GM12878 (cell line): ENCODE measurements at regions not wholly inside any gene's neighbourhood (a gene's known extent, or its start where the extent isn't known, plus 50 kb on each side); places are given as distances from the start of the nearest gene placed in this dataset.

Source experiments
- ATAC-seq: fragments of 200-7000 bp; cut with Tn5 transposase; 3 replicates; pipeline ENCODE4 v1.9.1; 2020; ENCODE audit warnings: mild to moderate bottlenecking, moderate library complexity
- BruUV-seq: library from RNA; stranded (reverse); fragments of 400-500 nt; replicated peaks from 2 replicates; lab custom pipeline; 2021; lab: Mats Ljungman, UMichigan
- CTCF ChIA-PET: fragments of 300-600 bp; sonication (Branson Sonifier 250); formaldehyde crosslinking; extraction: SDS; loops from one replicate; lab custom pipeline; 2021; ENCODE audit warnings: inconsistent platforms; lab: Yijun Ruan, JAX
- POLR2A ChIA-PET: fragments of 350-600 bp; formaldehyde crosslinking; extraction: SDS; loops from one replicate; lab custom pipeline; 2021; ENCODE audit warnings: inconsistent platforms; lab: Charles Lee
- RAD21 ChIA-PET: fragments of 300-600 bp; sonication (Branson Sonifier 250); formaldehyde crosslinking; loops from one replicate; lab custom pipeline; 2023; ENCODE audit warnings: antibody characterized with exemption; ENCODE audit not compliant: unreplicated experiment; lab: Charles Lee
- SMC1A ChIA-PET: fragments of 300-600 bp; sonication (Branson Sonifier 250); formaldehyde crosslinking; loops from one replicate; lab custom pipeline; 2023; ENCODE audit not compliant: unreplicated experiment, uncharacterized antibody; lab: Charles Lee
- DNase-seq: peaks from one replicate; pipeline ENCODE4 v3.0.0-alpha.2; 2011; ENCODE audit warnings: low read depth, low spot score
- FAIRE-seq: peaks from 3 replicates; lab custom pipeline; 2011; peaks lifted over from hg19 to GRCh38; lab: Jason Lieb, UNC
- H2AFZ ChIP-seq: 2 replicates; pipeline ENCODE4 v1.6.0; 2011; ENCODE audit warnings: low read depth, low read length, control low read depth; ENCODE audit not compliant: control insufficient read depth
- H3K27ac ChIP-seq: 2 replicates; pipeline ENCODE4 v1.5.1; 2011; ENCODE audit warnings: control low read depth; ENCODE audit not compliant: control insufficient read depth, insufficient read depth
- H3K27me3 ChIP-seq, 2 experiments: replicated peaks in 1 of 2; 2 replicates each; pipeline versions ENCODE4 v1.6.0 to v1.6.1; 2011; ENCODE audit warnings: low read length in 1 of 2; ENCODE audit not compliant: control insufficient read depth in 2 of 2, insufficient read depth in 2 of 2
- H3K36me3 ChIP-seq, 2 experiments: 2 replicates each; pipeline ENCODE4 v1.5.1; 2011; ENCODE audit warnings: low read length in 1 of 2; ENCODE audit not compliant: control insufficient read depth in 2 of 2, insufficient read depth in 2 of 2
- H3K4me1 ChIP-seq: 2 replicates; pipeline ENCODE4 v1.6.1; 2011; ENCODE audit warnings: mild to moderate bottlenecking, low read length, moderate library complexity, mixed read lengths; ENCODE audit not compliant: control insufficient read depth, insufficient read depth
- H3K4me2 ChIP-seq: 2 replicates; pipeline ENCODE4 v1.6.0; 2011; ENCODE audit warnings: control low read depth; ENCODE audit not compliant: control insufficient read depth, insufficient read depth
- H3K4me3 ChIP-seq: fragments of 200-600 bp; sonication (generic); 2 replicates; pipeline ENCODE4 v1.5.1; 2016
- H3K79me2 ChIP-seq: 2 replicates; pipeline ENCODE4 v1.6.0; 2011; ENCODE audit warnings: low read length; ENCODE audit not compliant: control insufficient read depth, insufficient read depth
- H3K9ac ChIP-seq: 2 replicates; pipeline ENCODE4 v1.8.0; 2011; ENCODE audit warnings: low read length, control low read depth, mixed read lengths; ENCODE audit not compliant: control insufficient read depth, insufficient read depth
- H3K9me3 ChIP-seq: replicated peaks from 3 replicates; pipeline ENCODE4 v1.5.1; 2011; ENCODE audit warnings: mild to moderate bottlenecking, low read length; ENCODE audit not compliant: control insufficient read depth, insufficient read depth
- H4K20me1 ChIP-seq: 2 replicates; pipeline ENCODE4 v1.6.0; 2011; ENCODE audit not compliant: control insufficient read depth, insufficient read depth
- CBX5 ChIP-seq: sonication (generic); IDR thresholded peaks from 2 replicates; pipeline ENCODE4 v1.6.1; 2016; ENCODE audit warnings: low read depth, moderate library complexity, mild to moderate bottlenecking, inconsistent platforms
- DPF2 ChIP-seq: fragments of 450-650 bp; IDR thresholded peaks from 2 replicates; pipeline ENCODE4 v1.6.1; 2017; ENCODE audit warnings: mild to moderate bottlenecking
- EP300 ChIP-seq, 2 experiments: fragments of 150-350 bp in 1 of 2; IDR thresholded peaks; 2 replicates each; pipeline ENCODE4 v1.6.1; 2011 to 2012; ENCODE audit warnings: low read depth in 2 of 2, low read length in 2 of 2, borderline replicate concordance in 1 of 2, improper control_type of control experiment in 1 of 2, inconsistent platforms in 1 of 2; ENCODE audit not compliant: control insufficient read depth in 1 of 2
- IKZF1 ChIP-seq: fragments of 450-650 bp; conservative IDR thresholded peaks from 2 replicates; pipeline ENCODE4 v1.6.1; 2017; ENCODE audit warnings: antibody characterized with exemption, mild to moderate bottlenecking
- IKZF2 ChIP-seq, 2 experiments: fragments of 450-650 bp; IDR thresholded peaks; 2 replicates each; pipeline ENCODE4 v1.6.1; 2017; ENCODE audit warnings: mild to moderate bottlenecking in 2 of 2, moderate library complexity in 2 of 2
- MEF2A ChIP-seq: IDR thresholded peaks from 2 replicates; pipeline ENCODE4 v1.6.1; 2011; ENCODE audit warnings: low read depth, mild to moderate bottlenecking, low read length, moderate library complexity; ENCODE audit not compliant: insufficient read depth
- MEF2B ChIP-seq: fragments of 450-650 bp; IDR thresholded peaks from 2 replicates; pipeline ENCODE4 v1.6.1; 2018; ENCODE audit warnings: mild to moderate bottlenecking, moderate library complexity; ENCODE audit not compliant: partially characterized antibody, poor library complexity, severe bottlenecking
- MTA3 ChIP-seq: IDR thresholded peaks from 2 replicates; pipeline ENCODE4 v1.6.1; 2012; ENCODE audit warnings: low read length, inconsistent platforms, borderline replicate concordance
- MYC ChIP-seq: IDR thresholded peaks from 2 replicates; pipeline ENCODE4 v1.6.1; 2011; ENCODE audit warnings: mild to moderate bottlenecking, low read length, moderate library complexity, inconsistent platforms; ENCODE audit not compliant: insufficient read depth, insufficient replicate concordance, insufficient read length, severe bottlenecking
- NFIC ChIP-seq: IDR thresholded peaks from 2 replicates; pipeline ENCODE4 v1.6.1; 2012; ENCODE audit warnings: low read depth, mild to moderate bottlenecking, inconsistent platforms, low read length, moderate library complexity
- NR2C2 ChIP-seq: IDR thresholded peaks from 2 replicates; pipeline ENCODE4 v1.6.1; 2011; ENCODE audit warnings: borderline replicate concordance, low read depth; ENCODE audit not compliant: control insufficient read depth, insufficient read length
- PAX8 ChIP-seq: fragments of 450-650 bp; IDR thresholded peaks from 2 replicates; pipeline ENCODE4 v1.6.1; 2017; ENCODE audit warnings: mild to moderate bottlenecking, moderate library complexity
- RUNX3 ChIP-seq: IDR thresholded peaks from 2 replicates; pipeline ENCODE4 v1.6.1; 2012; ENCODE audit warnings: low read length, inconsistent platforms
- SREBF1 ChIP-seq: IDR thresholded peaks from 2 replicates; pipeline ENCODE4 v1.6.1; 2012; ENCODE audit warnings: mild to moderate bottlenecking, low read length
- TCF12 ChIP-seq: IDR thresholded peaks from 2 replicates; pipeline ENCODE4 v1.6.1; 2011; ENCODE audit warnings: low read depth, mild to moderate bottlenecking, low read length
- TCF3 ChIP-seq: IDR thresholded peaks from 2 replicates; pipeline ENCODE4 v1.6.1; 2012; ENCODE audit warnings: low read depth, mild to moderate bottlenecking, low read length, borderline replicate concordance; ENCODE audit not compliant: insufficient read depth
- WGBS: methylation state at CpG from one replicate; pipeline ENCODE4 v1.1.6; 2016; ENCODE audit warnings: low lambda C conversion rate; ENCODE audit not compliant: insufficient replicate concordance, insufficient coverage; ENCODE audit errors: missing lambda C conversion rate; 5-methylcytosine and 5-hydroxymethylcytosine counted together
- in situ Hi-C: fragments of 300-500 bp; cut with MboI; formaldehyde crosslinking; loops from 9 replicates; pipeline ENCODE4 v1.14.3; 2018; ENCODE audit warnings: mixed read lengths
- intact Hi-C: fragments of 100-400 bp; cut with micrococcal nuclease; formaldehyde crosslinking; loops from one replicate; pipeline ENCODE4 v1.14.2; 2022; ENCODE audit not compliant: unreplicated experiment

GRCh38 chr5:54649041-54649504 lies 131.5 kb downstream of the SNX18 start:
- CTCF ChIA-PET = no interaction called here
- 85% methylated on average over 23 of the region's 32 CpGs for WGBS
- Histone ChIP-seq H3K79me2 (no peaks in the 10 kb centered on the region), H3K4me1 (peaks cover 20% of the 10 kb centered on the region), H3K4me3 (no peak overlapping the region), H3K27ac (no peak overlapping the region), H3K27me3 (peaks cover 0 to 2% of the 10 kb centered on the region in 2 experiments; a peak in 1 of 4 replicates), H3K9ac (no peak overlapping the region), H3K4me2 (no peak overlapping the region), H2AFZ (no peak overlapping the region), H3K9me3 (no peaks in the 10 kb centered on the region), H3K36me3 (no peaks in the 10 kb centered on the region), H4K20me1 (no peaks in the 10 kb centered on the region)
- POLR2A ChIA-PET = no interaction called here
- ATAC-seq (no peak), FAIRE-seq (no peak), DNase-seq (no peak)
- intact Hi-C loops (loop anchor here (5.0 kb wide), 1 partner anchor 132 kb away; the partner anchor contains the start of gene SNX18), in situ Hi-C loops (no loop called here)
- BruUV-seq = no TSS peak
- no peak for TF ChIP-seq PAX8
- SMC1A ChIA-PET = interaction anchor here (0.6 to 1.8 kb wide), 5 partner anchors 9 to 534 kb away, joined by 3 to 4 read pairs (median 3); no protein-coding TSS in a partner anchor
- RAD21 ChIA-PET = no interaction called here

- BruUV-seq = no TSS peak
- Histone ChIP-seq H3K9me3 (no peaks in the 10 kb centered on the region), H3K27me3 (no peaks in the 10 kb centered on the region), H3K4me1 (peaks cover 20% of the 10 kb centered on the region), H3K9ac (no peak overlapping the region), H3K79me2 (no peaks in the 10 kb centered on the region), H3K27ac (peak overlapping the region; percentile 50; the same call in 1 of the 2 replicates), H3K36me3 (no peaks in the 10 kb centered on the region), H2AFZ (peak overlapping the region; percentile 49), H4K20me1 (no peaks in the 10 kb centered on the region), H3K4me3 (peak overlapping the region; percentile 5; the same call in 1 of the 2 replicates), H3K4me2 (peak overlapping the region; percentile 95)
- SMC1A ChIA-PET = interaction anchor here (0.8 kb wide), 1 partner anchor 36 kb away, joined by 3 read pairs; no protein-coding TSS in a partner anchor
- FAIRE-seq (no peak), ATAC-seq (peak; percentile 96), DNase-seq (peak; percentile 48)
- intact Hi-C loops = loop anchor here (5.0 kb wide), 1 partner anchor 129 kb away; the partner anchor contains the start of gene SNX18
- in situ Hi-C loops = no loop called here
- CTCF ChIA-PET = interaction anchor here (1.4 kb wide), 1 partner anchor 36 kb away, joined by 3 read pairs; no protein-coding TSS in a partner anchor
- RAD21 ChIA-PET = no interaction called here
- POLR2A ChIA-PET = no interaction called here
- WGBS = under 1% methylated on average over 14 of the region's 14 CpGs
- peak; percentile 35 to 47; a peak in 2 of 4 replicates for TF ChIP-seq IKZF2 (IDR thresholded peaks at IDR 0.05)
- peak; percentile 84 for TF ChIP-seq RUNX3
- peak in 1 of 2 experiments; percentile 39; a peak in 1 of 4 replicates for TF ChIP-seq EP300 (IDR thresholded peaks at IDR 0.05; ENCODE audit: borderline replicate concordance in 1 of 2, control insufficient read depth in 1 of 2, low read depth in 2 of 2, low read length in 2 of 2)
- no peak for TF ChIP-seq MYC
- TF ChIP-seq IKZF1 = peak; percentile 64
- peak; percentile 62 for TF ChIP-seq NFIC
- TF ChIP-seq MEF2B = peak; percentile 34
- no peak for TF ChIP-seq NR2C2
- peak; percentile 81 for TF ChIP-seq MEF2A
- TF ChIP-seq MTA3 = 0 out of 2 replicates have a peak, but pooled peaks have one; percentile 36
- TF ChIP-seq TCF12 = peak; percentile 86
- TF ChIP-seq CBX5 = peak; percentile 35; the same call in 1 of the 2 replicates
- peak; percentile 63; the same call in 1 of the 2 replicates for TF ChIP-seq DPF2
- TF ChIP-seq TCF3 = peak; percentile 70; the same call in 1 of the 2 replicates
- no peak for TF ChIP-seq SREBF1
Measured at GRCh38 chr5:54646356-54647101, 129.0 kb downstream of the SNX18 start.
